ENCODE measurements at regions not wholly inside any gene's neighbourhood (a gene's known extent, or its start where the extent isn't known, plus 50 kb on each side); places are given as distances from the start of the nearest gene placed in this dataset.

DNA sequence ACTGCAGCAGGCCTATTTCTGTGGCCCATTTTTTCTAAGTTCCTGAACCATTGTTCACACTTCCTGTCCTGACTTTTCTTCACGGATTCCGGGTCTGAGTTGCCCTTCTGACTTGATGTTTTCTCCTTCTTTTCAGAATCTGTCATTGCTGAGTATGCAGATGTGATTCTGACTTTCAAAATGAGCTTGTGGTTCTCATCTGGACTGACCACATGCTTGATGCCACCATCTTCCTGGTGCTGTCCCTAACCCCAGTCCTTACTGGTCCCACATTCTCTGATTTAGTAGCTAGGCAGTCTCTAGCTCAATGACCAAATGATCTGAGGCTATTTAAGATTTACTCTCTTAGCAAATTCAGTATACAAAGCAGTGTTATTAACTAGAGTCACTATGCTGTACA is 822.3 kb upstream of the TENM3 start:
- Histone ChIP-seq H3K36me3 (no peaks in the 10 kb centered on the region), H3K27me3 (no peaks in the 10 kb centered on the region), H3K27ac (no peak overlapping the region), H3K4me3 (replicated peaks in 1 of 3) (no peak overlapping the region), H3K4me1 (peaks cover 4 to 5% of the 10 kb centered on the region in 2 donors), H3K9me3 (no peaks in the 10 kb centered on the region)
- intact Hi-C loops (cut with DNase I) = no loop called here
- TF ChIP-seq POLR2A (IDR thresholded peaks at IDR 0.05) = no peak
- TF ChIP-seq, protein P1, sequence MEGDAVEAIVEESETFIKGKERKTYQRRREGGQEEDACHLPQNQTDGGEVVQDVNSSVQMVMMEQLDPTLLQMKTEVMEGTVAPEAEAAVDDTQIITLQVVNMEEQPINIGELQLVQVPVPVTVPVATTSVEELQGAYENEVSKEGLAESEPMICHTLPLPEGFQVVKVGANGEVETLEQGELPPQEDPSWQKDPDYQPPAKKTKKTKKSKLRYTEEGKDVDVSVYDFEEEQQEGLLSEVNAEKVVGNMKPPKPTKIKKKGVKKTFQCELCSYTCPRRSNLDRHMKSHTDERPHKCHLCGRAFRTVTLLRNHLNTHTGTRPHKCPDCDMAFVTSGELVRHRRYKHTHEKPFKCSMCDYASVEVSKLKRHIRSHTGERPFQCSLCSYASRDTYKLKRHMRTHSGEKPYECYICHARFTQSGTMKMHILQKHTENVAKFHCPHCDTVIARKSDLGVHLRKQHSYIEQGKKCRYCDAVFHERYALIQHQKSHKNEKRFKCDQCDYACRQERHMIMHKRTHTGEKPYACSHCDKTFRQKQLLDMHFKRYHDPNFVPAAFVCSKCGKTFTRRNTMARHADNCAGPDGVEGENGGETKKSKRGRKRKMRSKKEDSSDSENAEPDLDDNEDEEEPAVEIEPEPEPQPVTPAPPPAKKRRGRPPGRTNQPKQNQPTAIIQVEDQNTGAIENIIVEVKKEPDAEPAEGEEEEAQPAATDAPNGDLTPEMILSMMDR (IDR thresholded peaks at IDR 0.05) = no peak
- no peak for DNase-seq
- 63 to 65% methylated on average over 2 of the region's 2 CpGs for WGBS, 2 donors

DNA sequence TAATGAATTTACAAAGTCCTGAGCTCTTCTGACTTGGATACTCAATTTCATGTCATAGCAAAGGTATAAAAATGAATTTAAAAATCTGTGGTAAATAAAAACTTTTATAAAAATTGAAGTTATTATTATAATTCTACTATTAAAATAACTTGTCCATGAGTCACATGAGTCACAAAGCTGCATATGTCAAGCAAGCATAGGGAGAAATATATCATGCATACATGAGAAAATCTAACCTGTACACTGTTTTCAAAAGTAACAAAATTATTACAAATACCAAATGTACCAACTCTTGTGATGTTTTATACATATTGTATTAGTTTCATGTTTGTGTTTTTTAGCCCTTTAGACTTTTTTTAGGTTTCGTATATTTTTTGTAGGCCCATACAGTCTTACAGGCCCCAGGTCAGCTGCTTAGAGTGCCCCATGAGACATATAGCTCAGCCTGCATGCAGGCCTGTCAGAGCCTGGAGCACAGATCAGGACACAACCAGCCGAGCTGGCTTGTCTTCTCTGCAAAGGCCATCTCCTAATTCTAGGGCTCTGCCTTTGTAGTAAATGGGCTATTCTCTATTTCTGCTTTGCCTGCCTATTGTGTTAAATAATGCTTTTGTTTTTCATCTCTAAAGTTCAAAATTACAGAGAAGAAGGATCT is 818.7 kb upstream of the TENM3 start:
- H3K36me3 ChIP-seq = no peaks in the 10 kb centered on the region
- 80 to 85% methylated on average over 2 of the region's 2 CpGs for WGBS, 2 donors
- H3K27ac ChIP-seq = no peak overlapping the region
- no peak overlapping the region for H3K4me3 ChIP-seq (replicated peaks in 1 of 3)
- TF ChIP-seq POLR2A (IDR thresholded peaks at IDR 0.05) = no peak
- no peaks in the 10 kb centered on the region for H3K4me1 ChIP-seq
- intact Hi-C loops (cut with DNase I) = no loop called here
- H3K9me3 ChIP-seq = no peaks in the 10 kb centered on the region
- H3K27me3 ChIP-seq = no peaks in the 10 kb centered on the region
- DNase-seq = no peak

DNA sequence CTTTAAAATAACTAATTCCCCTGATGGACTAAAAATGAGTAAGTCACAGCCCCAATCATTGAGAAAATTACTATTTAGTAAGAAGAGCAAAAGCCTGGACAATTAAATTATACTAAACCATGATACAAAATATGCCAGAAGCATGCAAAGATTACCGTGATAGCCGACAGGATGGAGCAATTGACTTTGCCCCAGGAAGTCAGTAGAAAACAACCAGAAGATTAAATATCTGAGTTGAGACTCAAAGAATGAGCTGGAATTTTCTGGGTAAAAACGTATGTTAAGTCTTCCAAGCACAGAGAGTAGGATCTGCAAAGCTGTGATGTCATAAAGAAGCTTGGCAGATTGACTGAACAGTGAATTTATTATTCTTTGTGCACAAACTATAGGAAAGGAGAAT is 816.1 kb upstream of the TENM3 start:
- no peak overlapping the region for H3K27ac ChIP-seq
- TF ChIP-seq, protein P1 (IDR thresholded peaks at IDR 0.05) = no peak
- no peak for TF ChIP-seq POLR2A (IDR thresholded peaks at IDR 0.05)
- no peaks in the 10 kb centered on the region for H3K9me3 ChIP-seq
- intact Hi-C loops (cut with DNase I) = no loop called here
- 75 to 83% methylated on average over 3 of the region's 3 CpGs for WGBS, 2 donors
- no peaks in the 10 kb centered on the region for H3K27me3 ChIP-seq
- H3K4me1 ChIP-seq = peaks cover 0 to under 1% of the 10 kb centered on the region in 2 donors
- no peak for DNase-seq
- no peak overlapping the region for H3K4me3 ChIP-seq (replicated peaks in 1 of 3)
- no peaks in the 10 kb centered on the region for H3K36me3 ChIP-seq

DNA sequence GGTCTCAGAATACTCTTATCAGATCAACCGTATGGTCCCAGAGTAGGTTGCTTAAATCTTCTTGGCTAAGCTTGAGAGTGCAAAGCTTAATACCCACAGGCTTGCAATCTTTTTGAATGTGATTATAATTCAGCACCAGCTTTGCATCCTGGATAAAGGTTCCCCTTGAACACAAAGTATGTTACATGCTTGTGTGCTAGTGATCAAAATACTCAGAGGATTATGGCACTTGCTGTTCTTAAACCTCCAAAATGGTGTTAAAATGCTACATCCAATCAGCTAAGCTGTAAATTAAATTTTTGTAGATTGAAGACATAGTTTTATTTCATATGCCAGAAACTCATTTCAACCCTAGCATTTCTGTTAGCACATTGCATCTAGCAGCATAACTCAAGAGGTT is 812.2 kb upstream of the TENM3 start:
- DNase-seq = no peak
- 59 to 63% methylated on average over 1 of the region's 1 CpG for WGBS, 2 donors
- no peak for TF ChIP-seq POLR2A (IDR thresholded peaks at IDR 0.05)
- TF ChIP-seq, protein P1 (IDR thresholded peaks at IDR 0.05) = no peak
- Histone ChIP-seq H3K27ac (no peak overlapping the region), H3K36me3 (no peaks in the 10 kb centered on the region), H3K27me3 (no peaks in the 10 kb centered on the region), H3K4me1 (peaks cover 0 to 6% of the 10 kb centered on the region in 2 donors), H3K9me3 (no peaks in the 10 kb centered on the region), H3K4me3 (replicated peaks in 1 of 3) (no peak overlapping the region)
- intact Hi-C loops (cut with DNase I) = no loop called here

DNA sequence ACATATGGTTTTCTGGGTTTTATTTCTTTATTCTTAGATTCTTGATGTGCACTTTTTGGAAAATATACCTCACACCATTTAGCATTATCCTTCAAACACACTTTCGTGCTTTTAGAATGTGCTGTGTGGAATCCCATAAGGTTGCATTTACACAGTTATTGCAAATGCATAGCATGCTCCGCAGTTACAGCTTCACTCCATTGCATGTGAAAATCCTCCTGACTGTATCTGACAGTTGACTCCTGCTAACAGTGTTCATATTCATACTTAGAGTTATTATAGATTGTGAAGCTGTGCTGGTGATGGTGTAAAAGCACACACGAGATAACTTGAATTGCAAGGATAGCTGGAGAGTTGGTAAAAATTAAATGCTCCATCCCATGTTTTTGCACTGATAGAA is 811.5 kb upstream of the TENM3 start:
- WGBS, 2 donors = 75 to 82% methylated on average over 3 of the region's 3 CpGs
- H3K36me3 ChIP-seq = no peaks in the 10 kb centered on the region

More for the DNA sequence above, 811.5 kb upstream of the TENM3 start:
- Histone ChIP-seq H3K4me1 (peaks cover 0 to 6% of the 10 kb centered on the region in 2 donors), H3K27ac (no peak overlapping the region), H3K27me3 (no peaks in the 10 kb centered on the region), H3K4me3 (replicated peaks in 1 of 3) (no peak overlapping the region), H3K9me3 (no peaks in the 10 kb centered on the region)
- TF ChIP-seq, protein P1 (IDR thresholded peaks at IDR 0.05) = no peak
- TF ChIP-seq POLR2A (IDR thresholded peaks at IDR 0.05) = no peak
- no peak for DNase-seq
- intact Hi-C loops (cut with DNase I) = no loop called here
